HG03442 (cell line): ENCODE measurements at regions not wholly inside any gene's neighbourhood (a gene's known extent, or its start where the extent isn't known, plus 50 kb on each side); places are given as distances from the start of the nearest gene placed in this dataset.

Experiments
- ATAC-seq: cut with Tn5 transposase; IDR thresholded peaks from one replicate; pipeline ENCODE4 v1.9.1; 2021; ENCODE audit warnings: mild to moderate bottlenecking, moderate library complexity; ENCODE audit not compliant: unreplicated experiment

GRCh38 chr17:71110326-71110725 is 941.0 kb downstream of the KCNJ2 start:
- ATAC-seq, result no peak

- no peak for ATAC-seq
These were observed 942.1 kb downstream of the KCNJ2 start for GRCh38 chr17:71111460-71111859.

GRCh38 chr17:71111934-71112333 is 942.6 kb downstream of the KCNJ2 start:
- no peak for ATAC-seq

- no peak for ATAC-seq
These were observed 944.0 kb downstream of the KCNJ2 start for GRCh38 chr17:71113347-71113746.

GRCh38 chr17:71114911-71115668 is 945.8 kb downstream of the KCNJ2 start:
- ATAC-seq, result no peak

- no peak for ATAC-seq
These were observed 946.3 kb downstream of the KCNJ2 start for GRCh38 chr17:71115669-71115972.

- no peak for ATAC-seq
These were observed 948.1 kb downstream of the KCNJ2 start for GRCh38 chr17:71117466-71117865.

- no peak for ATAC-seq
These were observed 948.7 kb downstream of the KCNJ2 start for GRCh38 chr17:71118039-71118438.

GRCh38 chr17:71127416-71127815 is 958.1 kb downstream of the KCNJ2 start:
- ATAC-seq, result no peak

GRCh38 chr17:71142333-71142732 is 973.0 kb downstream of the KCNJ2 start:
- ATAC-seq, result no peak

- no peak for ATAC-seq
These were observed 975.3 kb upstream of the SOX9 start for GRCh38 chr17:71145486-71145885.

- ATAC-seq, result no peak
These were observed 972.9 kb upstream of the SOX9 start for GRCh38 chr17:71147906-71148305.

GRCh38 chr17:71149607-71150006 is 971.2 kb upstream of the SOX9 start:
- no peak for ATAC-seq

- no peak for ATAC-seq
These were observed 963.5 kb upstream of the SOX9 start for GRCh38 chr17:71157297-71157696.

GRCh38 chr17:71158437-71158836 is 962.4 kb upstream of the SOX9 start:
- no peak for ATAC-seq

- ATAC-seq, result no peak
These were observed 957.6 kb upstream of the SOX9 start for GRCh38 chr17:71163121-71163812.

- no peak for ATAC-seq
These were observed 957.1 kb upstream of the SOX9 start for GRCh38 chr17:71163813-71164122.

GRCh38 chr17:71164561-71164960 is 956.3 kb upstream of the SOX9 start:
- ATAC-seq, result no peak

GRCh38 chr17:71166311-71166710 is 954.5 kb upstream of the SOX9 start:
- no peak for ATAC-seq

- ATAC-seq, result no peak
These were observed 952.6 kb upstream of the SOX9 start for GRCh38 chr17:71168053-71168741.

- ATAC-seq, result no peak
These were observed 950.8 kb upstream of the SOX9 start for GRCh38 chr17:71170070-71170469.

- ATAC-seq, result no peak
These were observed 949.5 kb upstream of the SOX9 start for GRCh38 chr17:71171270-71171669.
